ENCODE measurements at regions not wholly inside any gene's neighbourhood (a gene's known extent, or its start where the extent isn't known, plus 50 kb on each side); places are given as distances from the start of the nearest gene placed in this dataset.

GRCh38 chr11:81052344-81053158, 1611.7 kb upstream of the TENM4 start:
- no peak overlapping the region for H2AFZ ChIP-seq (ENCODE audit: low read depth, low read length)
- H3K4me3 ChIP-seq (replicated peaks in 1 of 3; ENCODE audit: insufficient read depth in 1 of 3, low read depth in 1 of 3, low read length in 3 of 3) = no peak overlapping the region
- BruUV-seq (replicated peaks) = no TSS peak
- no peak overlapping the region for H3K4me2 ChIP-seq (ENCODE audit: insufficient read depth, low read length)
- H4K20me1 ChIP-seq (replicated peaks; ENCODE audit: control insufficient read depth, extremely low read depth, insufficient read depth, low read length) = no peaks in the 10 kb centered on the region
- CTCF ChIA-PET = no interaction called here
- H3K9me1 ChIP-seq (replicated peaks; ENCODE audit: control insufficient read depth, extremely low read depth, insufficient read depth, low read length) = no peaks in the 10 kb centered on the region
- dilution Hi-C loops (cut with MboI; ENCODE audit: extremely low pct_ligation_motif_present, low sequenced_read_pairs) = no loop called here
- no peak overlapping the region for H3K9ac ChIP-seq (replicated peaks; ENCODE audit: extremely low read depth, insufficient read depth, low read length)
- intact Hi-C loops (cut with micrococcal nuclease) = no loop called here
- no peaks in the 10 kb centered on the region for H3K79me2 ChIP-seq (ENCODE audit: control insufficient read depth, insufficient read depth, low read length)
- H3K9me3 ChIP-seq (replicated peaks; ENCODE audit: control insufficient read depth, insufficient read depth, low read length) = no peaks in the 10 kb centered on the region
- no peak for FAIRE-seq
- POLR2A ChIA-PET = no interaction called here
- no peak for DNase-seq (ENCODE audit: low read depth, low spot score)
- no peak overlapping the region for H3K27ac ChIP-seq (ENCODE audit: insufficient read depth, low read depth, low read length)
- no peaks in the 10 kb centered on the region for H3K4me1 ChIP-seq (ENCODE audit: control insufficient read depth, extremely low read depth, insufficient read depth, low read length)
- no peaks in the 10 kb centered on the region for H3K27me3 ChIP-seq (ENCODE audit: control insufficient read depth in 2 of 2, insufficient read depth in 2 of 2, low read length in 2 of 2)
- H3K36me3 ChIP-seq (ENCODE audit: control insufficient read depth in 2 of 2, extremely low read depth in 1 of 2, insufficient read depth in 2 of 2, low read length in 2 of 2) = no peaks in the 10 kb centered on the region
- TF ChIP-seq POLR2A (IDR thresholded peaks at IDR 0.05; ENCODE audit: low read depth, low read length) (no peak), GATA2 (IDR thresholded peaks at IDR 0.05; ENCODE audit: insufficient read depth, insufficient read length, low read depth, low read length) (no peak), MAX (IDR thresholded peaks at IDR 0.05; ENCODE audit: insufficient read depth, insufficient read length) (no peak), POLR2AphosphoS5 (IDR thresholded peaks at IDR 0.05; ENCODE audit: insufficient read depth, low read depth, low read length) (no peak), FOS (IDR thresholded peaks at IDR 0.05; ENCODE audit: borderline replicate concordance, insufficient read depth, low read length) (no peak), CTCF (IDR thresholded peaks at IDR 0.05; ENCODE audit: extremely low read depth in 1 of 2, insufficient read depth in 1 of 2, low read depth in 1 of 2, low read length in 2 of 2) (no peak), EZH2 (IDR thresholded peaks at IDR 0.05; ENCODE audit: borderline replicate concordance, low read depth, low read length, severe bottlenecking) (no peak), JUN (IDR thresholded peaks at IDR 0.05; ENCODE audit: borderline replicate concordance, insufficient read depth, insufficient read length, low read depth) (no peak)
